ENCODE measurements at regions not wholly inside any gene's neighbourhood (a gene's known extent, or its start where the extent isn't known, plus 50 kb on each side); places are given as distances from the start of the nearest gene placed in this dataset.

GRCh38 chrX:129034196-129034595, 489.1 kb downstream of the SMARCA1 start:
- no peak overlapping the region for H3K9ac ChIP-seq (ENCODE audit: extremely low read depth, insufficient read length, low read length)
- no peak overlapping the region for H2BK12ac ChIP-seq (ENCODE audit: insufficient read length, low read depth, low read length)
- H3K4me3 Mint-ChIP-seq: no peak overlapping the region
- H3K56ac ChIP-seq (ENCODE audit: insufficient read length, low read depth, low read length): no peak overlapping the region
- no peaks in the 10 kb centered on the region for H3K9me3 Mint-ChIP-seq
- no peak overlapping the region for H3K27ac Mint-ChIP-seq
- H3K9me3 ChIP-seq (ENCODE audit: control insufficient read depth, low read depth, low read length): no peaks in the 10 kb centered on the region
- no peak overlapping the region for H3K4me2 ChIP-seq (ENCODE audit: insufficient read depth, insufficient read length, low read length)
- no peak overlapping the region for H3K18ac ChIP-seq (ENCODE audit: insufficient read length, low read depth, low read length)
- no peak overlapping the region for H3K23ac ChIP-seq (ENCODE audit: insufficient read length, low read depth, low read length)
- H3K14ac ChIP-seq (ENCODE audit: insufficient read depth, low read length): no peak overlapping the region
- no peak overlapping the region for H3K27ac ChIP-seq (ENCODE audit: insufficient read length, low read depth, low read length)
- no peaks in the 10 kb centered on the region for H3K23me2 ChIP-seq (ENCODE audit: insufficient read length, low read depth, low read length, poor library complexity, severe bottlenecking)
- WGBS (ENCODE audit: extremely low coverage, insufficient read length, low lambda C conversion rate): no CpG with 5 or more reads among the region's 1 CpG
- H2AK5ac ChIP-seq (ENCODE audit: insufficient read length, low read length): no peak overlapping the region
- no peaks in the 10 kb centered on the region for H3K79me2 ChIP-seq (ENCODE audit: insufficient read depth, low read length)
- H3K27me3 Mint-ChIP-seq (ENCODE audit: low read depth): no peaks in the 10 kb centered on the region; the same call in 1 of the 2 replicates
- DNase-seq: no peak
- H2BK120ac ChIP-seq (ENCODE audit: low read depth, low read length, poor library complexity, severe bottlenecking): no peak overlapping the region
- H3K27me3 ChIP-seq (ENCODE audit: insufficient read depth, low read length): no peaks in the 10 kb centered on the region
- H3K36me3 Mint-ChIP-seq (ENCODE audit: insufficient read depth in 1 of 3, low read depth in 3 of 3): peaks cover 0 to 2% (median 0%) of the 10 kb centered on the region in 3 experiments; a peak in 1 of 7 replicates
- H2BK15ac ChIP-seq (ENCODE audit: low read depth, low read length): no peak overlapping the region
- TF ChIP-seq, protein P1, sequence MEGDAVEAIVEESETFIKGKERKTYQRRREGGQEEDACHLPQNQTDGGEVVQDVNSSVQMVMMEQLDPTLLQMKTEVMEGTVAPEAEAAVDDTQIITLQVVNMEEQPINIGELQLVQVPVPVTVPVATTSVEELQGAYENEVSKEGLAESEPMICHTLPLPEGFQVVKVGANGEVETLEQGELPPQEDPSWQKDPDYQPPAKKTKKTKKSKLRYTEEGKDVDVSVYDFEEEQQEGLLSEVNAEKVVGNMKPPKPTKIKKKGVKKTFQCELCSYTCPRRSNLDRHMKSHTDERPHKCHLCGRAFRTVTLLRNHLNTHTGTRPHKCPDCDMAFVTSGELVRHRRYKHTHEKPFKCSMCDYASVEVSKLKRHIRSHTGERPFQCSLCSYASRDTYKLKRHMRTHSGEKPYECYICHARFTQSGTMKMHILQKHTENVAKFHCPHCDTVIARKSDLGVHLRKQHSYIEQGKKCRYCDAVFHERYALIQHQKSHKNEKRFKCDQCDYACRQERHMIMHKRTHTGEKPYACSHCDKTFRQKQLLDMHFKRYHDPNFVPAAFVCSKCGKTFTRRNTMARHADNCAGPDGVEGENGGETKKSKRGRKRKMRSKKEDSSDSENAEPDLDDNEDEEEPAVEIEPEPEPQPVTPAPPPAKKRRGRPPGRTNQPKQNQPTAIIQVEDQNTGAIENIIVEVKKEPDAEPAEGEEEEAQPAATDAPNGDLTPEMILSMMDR (conservative IDR thresholded peaks at IDR 0.05): no peak
- no peak overlapping the region for H4K8ac ChIP-seq (replicated peaks; ENCODE audit: insufficient read length, low read depth, low read length)
- no peak overlapping the region for H4K91ac ChIP-seq (ENCODE audit: insufficient read length, low read depth, low read length)
- no peak overlapping the region for H2AFZ ChIP-seq (ENCODE audit: low read length)
- H3K4me1 Mint-ChIP-seq: peaks cover 18 to 19% of the 10 kb centered on the region in 2 experiments
- no peaks in the 10 kb centered on the region for H3K79me1 ChIP-seq (ENCODE audit: insufficient read depth, low read depth, low read length, poor library complexity, severe bottlenecking)
- no peak overlapping the region for H2BK5ac ChIP-seq (ENCODE audit: insufficient read length, low read length)
- no peak overlapping the region for H3K4ac ChIP-seq (ENCODE audit: low read depth, low read length)
- no peak overlapping the region for H3T11ph ChIP-seq (ENCODE audit: low read length)
- H4K20me1 ChIP-seq (ENCODE audit: control insufficient read depth, insufficient read depth, insufficient read length): no peaks in the 10 kb centered on the region
- no peak overlapping the region for H2BK20ac ChIP-seq (ENCODE audit: low read depth, low read length, poor library complexity, severe bottlenecking)
- H4K5ac ChIP-seq (ENCODE audit: insufficient read length, low read depth, low read length): no peak overlapping the region
- H3K4me1 ChIP-seq (ENCODE audit: insufficient read depth, low read length): no peaks in the 10 kb centered on the region; the same call in 1 of the 2 replicates

Measured in H9 (cell line).